ENCODE measurements at regions not wholly inside any gene's neighbourhood (a gene's known extent, or its start where the extent isn't known, plus 50 kb on each side); places are given as distances from the start of the nearest gene placed in this dataset.

DNA sequence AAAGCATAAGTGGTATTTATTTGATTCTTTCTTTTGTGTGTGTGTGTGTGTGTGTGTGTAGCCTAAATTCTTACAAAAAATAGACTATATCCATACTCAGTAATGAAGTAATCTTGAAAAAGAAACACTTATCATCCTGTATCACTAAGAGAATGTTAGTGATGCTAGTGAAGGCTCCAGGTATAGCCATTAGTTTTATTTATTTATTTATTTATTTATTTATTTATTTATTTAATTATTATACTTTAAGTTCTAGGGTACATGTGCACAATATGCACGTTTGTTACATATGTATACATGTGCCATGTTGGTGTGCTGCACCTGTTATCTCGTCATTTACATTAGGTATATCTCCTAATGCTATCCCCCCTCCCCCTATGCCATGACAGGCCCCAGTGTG is 436.0 kb downstream of the HTR7 start:
- no peak for DNase-seq (ENCODE audit: low read depth)
- TF ChIP-seq, protein P1, sequence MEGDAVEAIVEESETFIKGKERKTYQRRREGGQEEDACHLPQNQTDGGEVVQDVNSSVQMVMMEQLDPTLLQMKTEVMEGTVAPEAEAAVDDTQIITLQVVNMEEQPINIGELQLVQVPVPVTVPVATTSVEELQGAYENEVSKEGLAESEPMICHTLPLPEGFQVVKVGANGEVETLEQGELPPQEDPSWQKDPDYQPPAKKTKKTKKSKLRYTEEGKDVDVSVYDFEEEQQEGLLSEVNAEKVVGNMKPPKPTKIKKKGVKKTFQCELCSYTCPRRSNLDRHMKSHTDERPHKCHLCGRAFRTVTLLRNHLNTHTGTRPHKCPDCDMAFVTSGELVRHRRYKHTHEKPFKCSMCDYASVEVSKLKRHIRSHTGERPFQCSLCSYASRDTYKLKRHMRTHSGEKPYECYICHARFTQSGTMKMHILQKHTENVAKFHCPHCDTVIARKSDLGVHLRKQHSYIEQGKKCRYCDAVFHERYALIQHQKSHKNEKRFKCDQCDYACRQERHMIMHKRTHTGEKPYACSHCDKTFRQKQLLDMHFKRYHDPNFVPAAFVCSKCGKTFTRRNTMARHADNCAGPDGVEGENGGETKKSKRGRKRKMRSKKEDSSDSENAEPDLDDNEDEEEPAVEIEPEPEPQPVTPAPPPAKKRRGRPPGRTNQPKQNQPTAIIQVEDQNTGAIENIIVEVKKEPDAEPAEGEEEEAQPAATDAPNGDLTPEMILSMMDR (conservative IDR thresholded peaks at IDR 0.05; ENCODE audit: low read length), result no peak
- H3K4me3 ChIP-seq (ENCODE audit: low read length), result no peak overlapping the region

GRCh38 chr10:90424730-90425129 is 433.1 kb downstream of the HTR7 start:
- no peak for DNase-seq (ENCODE audit: low read depth)
- no peak overlapping the region for H3K4me3 ChIP-seq (ENCODE audit: low read length)
- TF ChIP-seq, protein P1 (conservative IDR thresholded peaks at IDR 0.05; ENCODE audit: low read length), result no peak

- no peak overlapping the region for H3K4me3 ChIP-seq (ENCODE audit: low read length)
- TF ChIP-seq, protein P1 (conservative IDR thresholded peaks at IDR 0.05; ENCODE audit: low read length), result no peak
- DNase-seq (ENCODE audit: low read depth), result no peak
These were observed 427.7 kb downstream of the HTR7 start for GRCh38 chr10:90430186-90430585.

DNA sequence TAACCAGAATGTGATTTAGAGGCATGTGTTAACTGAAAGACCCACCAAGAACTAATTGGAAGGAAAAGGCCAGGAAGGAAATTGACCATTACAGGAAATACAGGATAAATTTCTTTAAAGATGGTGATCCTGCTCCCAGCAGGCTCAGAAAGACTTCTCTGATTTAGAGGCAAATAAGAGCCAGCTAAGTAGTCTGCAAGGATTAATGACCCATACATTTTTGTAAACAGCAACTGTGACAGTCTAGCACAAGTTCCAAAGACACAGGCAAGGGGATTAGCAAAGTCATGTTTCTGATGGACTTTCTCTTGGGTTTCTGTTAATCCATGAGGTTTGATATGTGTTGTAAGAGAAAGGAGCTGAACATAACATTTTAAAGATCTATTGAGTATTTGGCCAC is 425.0 kb downstream of the HTR7 start:
- H3K4me3 ChIP-seq (ENCODE audit: low read length), result no peak overlapping the region
- no peak for DNase-seq (ENCODE audit: low read depth)
- TF ChIP-seq, protein P1 (conservative IDR thresholded peaks at IDR 0.05; ENCODE audit: low read length), result no peak

DNA sequence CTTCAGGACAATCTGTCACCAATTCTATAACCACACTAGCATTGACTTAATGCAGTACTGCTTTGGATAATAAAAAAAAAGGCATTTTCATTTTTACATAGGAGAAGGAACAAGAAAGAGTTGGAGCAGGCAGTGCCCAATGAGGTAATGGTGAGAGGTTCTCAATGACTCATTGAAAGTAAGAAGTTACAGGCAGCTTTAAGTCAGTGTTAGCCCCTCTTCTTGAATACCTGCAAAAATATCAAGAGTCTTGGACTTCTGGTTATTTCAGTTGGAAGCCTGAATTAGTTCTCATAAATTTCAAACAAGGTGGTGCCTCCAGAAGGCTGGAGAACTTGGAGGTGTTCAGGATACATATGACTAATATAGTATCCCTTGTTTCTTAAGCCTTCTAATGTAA is 422.5 kb downstream of the HTR7 start:
- DNase-seq (ENCODE audit: low read depth), result no peak
- TF ChIP-seq, protein P1 (conservative IDR thresholded peaks at IDR 0.05; ENCODE audit: low read length), result no peak

GRCh38 chr10:90437452-90437851 is 420.4 kb downstream of the HTR7 start:
- DNase-seq (ENCODE audit: low read depth), result no peak
- H3K4me3 ChIP-seq (ENCODE audit: low read length), result no peak overlapping the region
- TF ChIP-seq, protein P1 (conservative IDR thresholded peaks at IDR 0.05; ENCODE audit: low read length), result no peak

More for the DNA sequence above, 422.5 kb downstream of the HTR7 start:
- H3K4me3 ChIP-seq (ENCODE audit: low read length), result no peak overlapping the region

- DNase-seq (ENCODE audit: low read depth), result no peak
- no peak overlapping the region for H3K4me3 ChIP-seq (ENCODE audit: low read length)
- TF ChIP-seq, protein P1 (conservative IDR thresholded peaks at IDR 0.05; ENCODE audit: low read length), result no peak
These were observed 417.0 kb downstream of the HTR7 start for GRCh38 chr10:90440870-90441269.
